Fibroblast of skin of back (primary cell): ENCODE measurements at regions not wholly inside any gene's neighbourhood (a gene's known extent, or its start where the extent isn't known, plus 50 kb on each side); places are given as distances from the start of the nearest gene placed in this dataset.
A peak's percentile ranks its signal among the peaks of the same experiment; 100 is the strongest.
"Not testable (repeated sequence)": the region's sequence is repeated elsewhere in the genome, so short reads cannot be mapped to it uniquely, and the experiment has no call there.

ENCODE experiments used
- DNase-seq: peaks from one replicate; pipeline ENCODE4 v3.0.0-alpha.2; 2013

DNA sequence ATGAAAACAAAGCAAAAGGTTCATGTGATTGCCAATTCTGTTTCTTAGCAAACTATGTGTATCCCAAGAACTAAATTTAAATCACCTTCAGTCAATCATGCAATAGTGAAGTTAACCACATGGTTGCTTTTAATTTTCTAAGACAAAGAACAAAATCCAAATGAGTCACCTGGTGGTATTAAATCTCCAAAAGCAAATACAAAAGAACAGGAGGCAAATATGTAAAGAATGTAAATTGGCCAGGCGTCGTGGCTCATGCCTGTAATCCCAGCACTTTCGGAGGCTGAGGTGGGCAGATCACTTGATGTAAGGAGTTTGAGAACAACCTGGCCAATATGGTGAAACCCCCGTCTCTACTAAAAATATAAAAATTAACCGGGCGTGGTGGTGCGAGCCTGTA lies 54.2 kb upstream of the PIK3R4 start:
- no peak for DNase-seq

DNA sequence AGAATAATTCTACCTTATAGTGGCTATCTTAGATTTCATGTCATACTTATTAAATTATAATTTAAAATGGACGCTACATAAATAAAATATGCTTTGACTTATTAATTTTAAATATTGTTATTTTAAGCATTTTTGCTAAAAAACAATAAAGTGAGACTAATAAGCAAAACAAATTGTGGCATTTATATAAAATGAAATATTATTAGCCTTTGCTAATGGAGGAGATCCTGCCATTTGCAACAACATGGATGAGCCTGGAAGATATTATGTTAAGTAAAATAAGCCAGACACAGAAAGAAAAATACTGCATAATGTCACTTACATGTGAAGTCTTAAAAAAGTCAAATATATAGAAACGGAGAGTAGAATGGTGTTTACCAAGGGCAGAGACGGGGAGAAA lies 54.8 kb upstream of the PIK3R4 start:
- no peak for DNase-seq

DNA sequence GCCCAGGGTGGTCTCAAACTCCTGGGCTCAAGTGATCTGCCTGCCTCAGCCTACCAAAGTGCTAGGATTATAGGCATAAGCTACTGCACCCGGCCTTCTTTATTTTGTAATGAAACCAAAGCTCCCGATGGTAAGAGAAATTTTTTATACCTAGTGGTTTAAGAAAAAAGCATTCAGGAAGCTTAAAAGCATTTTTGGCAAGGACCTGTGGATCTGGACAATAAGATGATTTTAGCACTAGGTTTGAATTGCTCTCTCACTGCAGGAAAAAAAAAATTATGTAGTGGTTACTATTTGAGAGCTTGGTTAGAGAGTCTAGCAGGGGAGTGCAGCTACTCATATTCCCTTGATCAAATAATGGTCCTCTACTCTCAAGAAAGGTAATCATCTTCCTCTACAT lies 64.9 kb upstream of the PIK3R4 start:
- no peak for DNase-seq

DNA sequence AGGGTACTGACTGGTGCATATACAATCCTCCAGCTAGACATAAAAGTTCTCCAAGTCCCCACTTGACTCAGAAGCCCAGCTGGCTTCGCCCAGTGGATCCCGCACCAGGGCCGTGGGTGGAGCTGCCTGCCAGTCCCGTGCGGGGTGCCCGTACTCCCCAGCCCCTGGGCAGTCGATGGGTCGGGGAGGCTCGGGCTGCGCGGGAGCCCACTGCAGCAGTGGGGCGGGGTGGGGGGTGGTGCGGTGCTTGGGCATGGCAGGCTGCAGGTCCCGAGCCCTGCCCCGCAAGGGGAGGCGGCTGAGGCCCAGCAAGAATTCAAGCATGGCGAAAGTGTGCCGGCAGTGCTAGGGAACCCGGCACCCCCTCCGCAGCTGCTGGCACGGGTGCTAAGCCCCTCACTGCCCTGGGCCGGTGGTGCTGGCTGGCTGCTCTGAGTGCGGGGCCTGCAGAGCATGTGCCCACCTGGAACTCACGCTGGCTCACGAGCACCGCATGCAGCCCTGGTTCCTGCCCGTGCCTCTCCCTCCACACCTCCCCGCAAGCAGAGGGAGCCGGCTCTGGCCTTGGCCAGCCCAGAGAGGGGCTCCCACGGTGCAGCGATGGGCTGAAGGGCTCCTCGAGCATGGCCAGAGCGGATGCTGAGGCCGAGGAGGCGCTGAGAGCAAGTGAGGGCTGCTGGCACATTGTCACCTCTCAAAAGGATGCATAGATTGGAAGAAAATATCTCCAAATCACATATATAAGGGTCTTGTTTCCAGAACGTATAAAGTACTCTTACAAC lies 68.3 kb upstream of the PIK3R4 start:
- DNase-seq, result no peak

DNA sequence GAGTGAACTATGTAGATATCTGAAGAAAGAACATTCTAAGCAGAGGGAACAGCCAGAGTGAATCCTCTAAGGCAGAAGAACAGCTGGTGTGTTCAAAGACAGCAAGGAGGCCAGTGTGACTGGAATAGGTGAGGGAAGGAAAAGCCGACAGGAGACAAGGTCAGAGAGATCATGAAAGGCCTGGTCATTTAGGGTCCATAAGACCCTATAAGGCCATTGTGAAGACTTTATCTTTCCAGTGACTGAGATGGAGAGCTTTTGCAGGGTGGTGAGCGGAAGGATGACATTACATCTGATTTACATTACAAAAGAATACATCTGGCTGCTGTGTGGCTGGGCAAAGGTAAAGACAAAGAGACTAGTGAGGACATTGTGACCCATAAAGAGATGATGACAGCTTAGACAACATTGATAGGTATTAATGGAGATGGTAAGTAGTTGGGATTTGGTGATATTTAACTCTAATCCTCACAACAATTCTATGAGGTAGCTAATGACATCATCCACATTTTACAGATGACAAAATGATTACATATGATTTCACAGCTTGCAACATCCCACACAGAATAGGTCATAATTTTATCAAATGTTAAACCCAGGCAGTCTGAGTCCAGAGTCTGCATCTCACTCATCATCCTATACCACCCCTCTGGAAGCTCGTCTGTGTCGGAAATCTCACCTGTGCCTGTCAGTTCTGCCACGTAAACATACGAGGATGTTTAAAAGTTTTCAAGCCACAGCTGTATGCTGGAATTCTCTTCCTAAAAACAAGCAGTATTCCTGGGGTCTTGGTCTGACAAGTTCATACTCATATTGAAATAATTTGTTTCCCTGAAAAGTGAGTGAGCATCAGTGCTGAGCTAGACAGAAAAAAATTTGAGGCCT lies 70.2 kb upstream of the PIK3R4 start:
- DNase-seq, result no peak

DNA sequence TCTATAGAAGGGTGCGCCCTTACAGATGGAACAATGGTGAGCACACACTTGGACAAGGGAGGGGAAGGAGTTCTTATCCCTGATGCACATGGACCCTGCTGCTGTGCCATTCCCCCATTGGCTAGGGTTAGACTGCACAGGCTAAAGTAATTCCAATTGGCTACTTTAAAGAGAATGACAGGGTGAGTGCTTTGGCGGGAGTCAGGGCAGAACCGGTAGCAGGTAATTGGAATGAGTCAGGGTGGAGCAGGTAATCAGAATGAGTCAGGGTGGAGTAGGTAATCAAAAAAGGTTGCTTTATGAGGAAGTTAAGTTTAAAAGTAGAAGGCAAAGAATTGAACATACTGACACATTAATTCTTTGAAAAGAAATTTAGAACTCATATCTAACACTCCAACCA lies 71.4 kb upstream of the PIK3R4 start:
- DNase-seq, result not testable (repeated sequence)

DNA sequence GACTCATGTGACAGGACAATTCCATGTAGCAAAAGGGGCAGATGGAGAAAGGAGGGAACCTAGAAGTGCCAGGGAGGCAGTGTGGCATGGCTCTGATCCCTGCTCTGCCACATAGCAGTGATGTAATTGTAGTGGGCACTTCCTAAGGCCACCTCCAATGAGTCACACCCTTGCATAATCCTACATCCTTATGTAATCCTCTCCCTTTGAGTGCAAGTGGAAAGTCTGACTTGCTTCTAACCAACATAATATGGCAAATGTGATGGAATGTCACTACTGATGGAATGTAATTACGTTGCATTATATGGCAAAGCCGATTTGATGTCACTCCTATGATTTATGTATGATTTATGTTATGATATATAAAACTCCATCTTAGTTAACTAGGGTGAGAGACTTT lies 72.9 kb upstream of the ATP2C1 start:
- DNase-seq, result peak; percentile 53

DNA sequence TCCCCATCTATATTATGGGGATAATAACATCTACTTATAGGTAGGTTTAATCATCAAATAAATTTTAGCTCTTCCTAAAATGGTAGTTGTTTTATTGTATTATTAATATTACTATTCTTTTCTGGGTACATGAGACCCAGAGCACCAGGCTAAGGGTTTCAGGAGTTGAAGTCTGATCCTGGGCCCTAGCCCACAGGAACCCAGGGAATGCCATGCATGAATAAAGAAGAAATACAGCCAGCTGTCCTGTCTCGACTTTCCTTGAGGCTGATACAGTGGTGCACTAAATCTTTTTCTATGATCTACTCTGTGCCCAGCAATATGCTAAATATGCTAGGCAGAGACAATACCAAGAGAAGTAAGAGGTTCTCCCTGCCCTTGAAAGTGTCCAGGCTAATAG lies 72.1 kb upstream of the ATP2C1 start:
- no peak for DNase-seq

DNA sequence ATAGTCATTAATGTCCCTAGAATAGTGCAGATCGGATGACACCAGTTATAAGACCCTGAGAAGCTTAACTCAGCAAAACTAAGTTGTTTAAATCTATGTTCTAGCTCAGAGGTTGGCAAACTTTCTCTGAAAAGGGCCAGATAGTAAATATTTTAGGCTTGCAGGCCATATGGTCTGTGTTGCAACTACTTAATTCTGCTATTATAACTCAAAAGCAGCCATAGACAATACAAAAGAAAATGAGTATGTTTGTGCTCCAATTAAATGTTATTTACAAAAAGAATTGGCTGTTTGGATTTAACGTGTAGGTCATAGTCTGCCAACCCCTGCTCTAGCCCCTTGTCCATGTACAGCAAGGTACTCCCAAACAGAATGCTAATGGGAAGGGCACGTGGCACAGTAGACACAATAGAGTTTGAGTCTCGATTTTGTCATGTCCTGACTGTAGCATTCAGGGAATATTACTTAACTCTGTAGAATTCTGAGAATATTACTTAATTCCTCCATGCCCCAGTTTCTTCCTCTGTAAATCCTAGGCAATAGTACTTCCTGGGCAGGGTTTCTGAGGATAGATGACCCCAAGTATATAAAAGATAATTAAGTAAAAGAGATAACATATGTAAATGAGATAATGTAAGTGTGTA lies 70.5 kb upstream of the ATP2C1 start:
- no peak for DNase-seq

DNA sequence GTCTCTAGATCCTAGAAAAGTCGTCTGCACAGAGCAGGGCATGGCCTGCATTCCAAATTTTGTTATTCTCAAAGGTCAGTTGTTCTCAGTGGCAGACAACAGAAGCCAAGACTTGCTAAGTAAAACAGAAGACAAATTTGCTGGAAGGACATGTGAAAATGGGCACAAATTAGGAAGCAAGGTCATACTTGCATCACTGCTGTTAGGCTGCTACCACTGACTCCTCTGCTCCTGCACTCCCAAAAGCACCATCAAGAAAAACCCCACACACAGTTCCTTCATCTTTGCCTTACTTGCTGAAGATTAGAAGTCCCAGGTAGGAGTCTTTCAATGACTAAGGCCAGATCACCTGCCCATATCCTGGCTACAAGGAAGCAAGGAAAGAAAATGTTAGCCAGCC lies 69.9 kb upstream of the ATP2C1 start:
- DNase-seq, result no peak

DNA sequence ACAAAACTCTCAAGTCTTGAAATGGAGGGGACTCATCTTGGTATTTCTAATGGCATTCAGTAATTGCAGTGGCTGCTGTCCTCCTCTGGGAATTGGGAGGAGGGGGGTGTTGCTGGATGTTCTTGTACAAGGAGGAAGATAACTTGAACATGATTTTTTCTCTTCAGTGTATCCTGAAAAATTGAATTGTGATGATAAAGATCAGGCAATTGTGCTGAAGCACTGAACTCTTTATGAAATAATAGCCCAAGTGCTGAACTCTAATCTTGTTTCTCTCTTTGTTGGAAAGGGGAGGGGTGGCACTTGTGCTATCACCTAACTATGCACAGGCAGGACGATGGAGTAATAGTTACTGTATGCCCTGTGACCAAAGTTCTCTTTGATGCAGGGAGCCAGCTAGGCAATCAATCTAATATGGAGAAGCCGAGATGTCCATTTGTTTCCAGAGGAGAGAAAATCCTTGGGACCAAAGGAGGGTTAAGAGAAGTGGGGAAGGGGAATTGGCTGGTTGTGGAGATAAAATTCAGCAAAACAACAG lies 68.1 kb upstream of the ATP2C1 start:
- no peak for DNase-seq

DNA sequence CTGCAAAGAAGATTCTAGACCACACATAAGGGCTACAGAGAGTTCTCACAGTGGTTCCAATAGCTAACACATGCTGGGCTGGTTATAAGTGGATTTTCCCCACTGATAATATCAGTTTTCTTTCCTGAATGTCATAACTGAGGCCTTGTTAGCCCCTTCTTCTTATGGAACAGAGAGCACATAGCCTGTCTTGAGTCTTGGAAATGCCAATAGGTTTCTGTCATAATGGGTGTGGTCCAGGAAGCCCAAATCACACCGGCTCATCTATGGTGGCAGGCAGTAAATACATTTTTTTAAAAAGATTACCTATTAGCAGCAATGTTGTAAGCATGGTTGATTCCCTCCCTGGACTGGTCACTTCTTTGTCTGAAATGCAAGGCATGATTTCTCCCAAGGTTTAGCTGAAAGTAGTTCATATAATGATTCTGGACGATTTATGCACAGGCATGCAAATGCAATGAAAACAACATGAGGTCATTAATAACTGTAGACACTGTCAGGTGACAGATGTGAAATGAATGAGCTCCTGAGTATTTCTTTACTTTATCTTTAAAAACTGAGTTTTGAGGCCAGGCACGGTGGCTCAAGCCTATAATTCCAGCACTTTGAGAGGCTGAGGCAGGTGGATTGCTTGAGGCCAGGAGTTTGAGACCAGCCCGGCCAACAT lies 67.2 kb upstream of the ATP2C1 start:
- DNase-seq, result no peak

DNA sequence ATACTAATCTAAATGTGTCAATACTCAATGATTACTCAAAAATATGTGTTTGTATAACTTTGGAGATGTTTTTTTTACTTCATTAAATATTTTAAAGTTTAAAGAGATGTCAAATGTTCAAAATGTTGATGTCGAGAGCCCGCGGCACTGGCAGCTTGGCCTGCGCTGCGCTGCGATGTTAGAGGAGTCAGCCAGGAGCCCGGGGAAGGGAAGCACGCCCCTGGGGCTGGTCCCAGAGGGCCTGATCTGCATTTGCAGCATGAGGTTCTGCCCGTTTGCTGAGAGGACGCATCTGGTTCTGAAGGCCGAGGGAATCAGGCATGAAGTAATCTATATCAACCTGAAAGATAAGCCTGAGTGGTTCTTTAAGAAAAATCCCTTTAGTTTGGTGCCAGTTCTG lies 66.4 kb upstream of the ATP2C1 start:
- no peak for DNase-seq

DNA sequence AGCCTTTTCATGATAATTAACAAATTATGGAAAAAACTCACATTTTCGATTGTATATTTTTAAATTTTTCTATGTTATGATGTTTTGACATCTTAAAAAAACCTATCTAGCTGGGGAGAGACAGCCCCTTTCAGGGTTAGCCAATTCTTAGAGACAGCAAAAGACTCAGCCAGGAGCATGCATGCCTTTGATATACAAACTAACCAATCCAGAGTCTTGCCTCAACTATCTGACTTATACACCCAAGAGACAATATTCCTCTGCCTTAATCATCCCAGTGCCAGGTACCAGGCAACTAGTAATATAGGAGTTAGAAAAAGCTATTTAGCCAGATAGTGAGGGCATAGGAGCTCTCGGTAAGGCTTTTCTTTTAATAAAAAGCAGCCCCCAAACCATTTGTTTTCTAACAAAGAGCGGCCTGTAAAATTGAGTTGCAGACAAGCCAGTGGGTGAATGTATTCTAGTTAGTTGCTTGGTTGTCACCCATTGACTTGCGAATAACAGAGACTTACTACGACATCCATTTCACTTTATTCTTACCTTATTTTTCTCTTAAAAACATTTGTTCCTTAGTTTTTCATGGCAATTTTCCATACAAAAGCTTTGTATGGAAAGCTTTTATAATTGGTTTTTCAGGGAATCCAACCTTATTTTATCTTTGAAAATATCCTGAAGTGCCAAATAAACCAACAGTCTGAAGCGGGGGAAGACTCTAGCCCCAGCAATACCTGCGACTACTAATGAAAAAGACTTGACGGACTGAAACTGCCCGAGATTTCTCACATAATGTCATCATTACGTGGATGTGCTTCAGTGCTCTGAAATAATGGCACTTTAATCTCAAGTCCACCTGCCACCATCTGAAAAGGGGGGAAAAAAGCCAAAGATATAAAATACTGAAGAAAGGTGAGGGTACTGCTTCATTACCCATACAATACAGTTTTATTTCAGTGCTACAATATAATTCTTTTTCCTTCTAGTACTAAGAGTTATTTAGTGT lies 64.6 kb upstream of the ATP2C1 start:
- DNase-seq, result no peak

DNA sequence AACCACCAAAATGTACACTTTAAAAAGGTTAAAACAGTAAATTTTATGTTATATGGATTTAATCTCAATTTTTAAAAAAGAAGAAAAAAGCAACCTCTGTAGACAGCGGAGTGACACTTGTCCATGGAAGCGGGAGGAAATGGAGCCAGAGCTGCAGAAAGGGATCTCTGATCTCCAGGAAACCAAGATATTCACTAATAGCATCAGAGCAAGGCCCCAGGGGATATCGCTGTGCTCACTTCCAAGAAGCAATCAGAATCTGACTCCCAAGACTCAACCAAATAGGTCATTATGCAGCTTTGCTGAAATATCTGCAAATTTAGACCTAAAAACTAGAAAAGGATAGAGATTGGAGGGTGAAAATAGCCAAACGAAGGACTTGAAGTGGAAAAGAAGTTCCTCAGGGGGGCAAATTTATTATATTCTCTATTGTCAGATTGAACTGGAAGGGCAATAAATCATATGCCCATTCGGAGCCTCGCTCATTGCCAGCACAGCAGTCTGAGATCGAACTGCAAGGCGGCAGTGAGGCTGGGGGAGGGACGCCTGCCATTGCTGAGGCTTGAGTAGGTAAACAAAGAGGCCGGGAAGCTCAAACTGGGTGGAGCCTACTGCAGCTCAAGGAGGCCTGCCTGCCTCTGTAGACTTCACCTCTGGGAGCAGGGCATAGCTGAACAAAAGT lies 62.0 kb upstream of the ATP2C1 start:
- DNase-seq, result no peak

DNA sequence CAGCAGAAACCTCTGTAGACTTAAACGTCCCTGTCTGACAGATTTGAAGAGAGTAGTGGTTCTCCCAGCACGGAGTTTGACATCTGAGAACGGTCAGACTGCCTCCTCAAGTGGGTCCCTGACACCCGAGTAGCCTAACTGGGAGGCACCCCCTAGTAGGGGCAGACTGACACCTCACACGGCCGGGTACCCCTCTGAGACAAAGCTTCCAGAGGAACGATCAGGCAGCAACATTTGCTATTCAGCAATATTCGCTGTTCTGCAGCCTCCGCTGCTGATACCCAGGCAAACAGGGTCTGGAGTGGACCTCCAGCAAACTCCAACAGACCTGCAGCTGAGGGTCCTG lies 61.5 kb upstream of the ATP2C1 start:
- DNase-seq, result not testable (repeated sequence)

DNA sequence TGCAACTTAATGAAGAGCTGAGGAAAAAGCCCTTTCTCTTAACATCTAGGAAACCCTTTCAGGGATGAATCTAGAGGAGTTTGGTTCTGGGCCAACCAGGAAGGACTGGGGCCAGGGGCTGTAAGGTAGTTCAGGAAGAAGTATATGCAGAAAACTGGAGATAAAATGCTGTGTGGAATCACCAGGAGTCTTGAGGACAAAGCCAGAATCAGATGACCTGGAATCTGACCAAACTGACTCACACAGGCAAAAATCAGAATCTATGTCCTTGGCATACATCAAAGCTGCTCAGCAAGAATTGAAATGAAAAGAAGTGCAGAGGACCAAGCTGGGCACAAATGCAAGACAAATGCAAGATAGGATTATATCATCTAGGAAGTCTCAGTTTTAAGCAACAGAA lies 59.4 kb upstream of the ATP2C1 start:
- no peak for DNase-seq

DNA sequence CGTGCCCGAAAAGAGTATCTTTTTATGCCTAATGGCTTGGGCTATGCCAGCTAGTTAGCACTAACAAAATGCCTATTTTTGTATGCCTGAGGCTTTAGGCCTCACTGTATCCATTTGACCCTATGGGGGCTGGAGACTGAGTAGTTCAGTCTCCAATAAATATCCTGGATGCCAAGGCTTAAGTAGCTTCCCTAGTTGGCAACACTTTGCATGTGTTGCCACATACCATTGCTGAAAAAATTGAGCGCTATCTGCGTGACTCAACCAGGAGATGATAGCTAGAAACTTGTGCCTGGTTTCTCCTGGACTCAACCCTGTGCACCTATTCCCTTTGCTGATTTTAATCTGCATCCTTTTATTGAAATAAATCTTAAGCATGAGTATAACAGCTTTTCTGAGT lies 58.4 kb upstream of the ATP2C1 start:
- DNase-seq, result no peak

DNA sequence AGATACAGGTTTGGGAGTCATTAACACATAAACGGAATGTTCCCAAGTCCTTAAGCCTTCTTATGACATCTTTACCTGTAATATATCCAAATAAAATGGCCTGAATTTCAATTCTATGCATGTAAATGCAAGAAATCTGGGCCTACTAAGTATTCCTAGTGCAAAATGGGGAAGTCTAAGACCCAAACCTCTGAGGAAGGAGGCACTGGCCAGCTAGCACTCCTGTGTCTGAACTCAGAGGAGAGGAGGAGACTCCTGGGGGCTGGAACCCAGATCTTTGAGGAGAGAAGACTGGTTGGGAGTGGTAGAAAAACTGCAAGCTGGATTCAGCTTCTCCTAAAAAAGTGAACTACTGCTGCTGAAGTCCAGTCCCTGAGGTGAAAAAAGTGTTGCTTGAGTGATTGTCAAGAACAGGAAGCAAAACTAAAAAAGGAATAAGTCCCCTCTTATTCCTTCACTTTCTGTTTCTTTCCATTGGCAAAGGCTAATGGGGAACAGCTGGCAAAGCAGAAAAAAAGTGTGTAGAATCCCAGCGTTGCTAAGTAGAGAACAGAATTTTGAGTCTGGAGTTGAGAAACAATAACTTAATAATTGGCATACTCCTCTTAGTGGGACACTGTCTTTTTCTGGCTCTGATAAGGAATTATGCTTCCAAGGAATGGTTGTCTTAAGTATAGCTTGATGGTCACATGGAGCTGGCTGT lies 54.8 kb upstream of the ATP2C1 start:
- DNase-seq, result no peak

DNA sequence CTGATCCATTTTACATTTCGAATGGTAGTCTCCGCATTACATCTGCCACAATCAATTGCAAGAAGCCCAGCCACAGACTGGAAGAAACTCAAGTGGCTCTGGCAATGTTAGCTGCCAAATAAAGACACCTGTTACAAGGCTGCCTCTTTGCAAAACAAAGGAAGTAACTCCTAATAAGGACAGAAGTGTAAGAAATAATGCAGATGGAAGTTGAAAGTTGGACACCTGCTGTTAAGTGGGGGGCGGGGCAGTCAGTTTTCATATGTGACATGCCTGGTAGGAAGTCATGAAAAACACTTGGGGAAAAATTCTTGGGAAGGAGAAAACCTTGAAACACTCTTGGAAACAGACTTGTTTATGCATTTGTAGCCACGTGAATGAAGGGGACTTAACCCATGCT lies 54.1 kb upstream of the ATP2C1 start:
- no peak for DNase-seq
